SJSA1 (cell line): ENCODE measurements at regions not wholly inside any gene's neighbourhood (a gene's known extent, or its start where the extent isn't known, plus 50 kb on each side); places are given as distances from the start of the nearest gene placed in this dataset.
"Not testable (repeated sequence)": the region's sequence is repeated elsewhere in the genome, so short reads cannot be mapped to it uniquely, and the experiment has no call there.

Experiments used
- DNase-seq, 2 experiments: peaks; one replicate each; pipeline ENCODE4 v3.0.0-alpha.2; 2015 to 2020; ENCODE audit warnings: low spot score in 2 of 2, low read depth in 1 of 2
- H3K27ac ChIP-seq: fragments of 250-450 bp; sonication (Bioruptor Pico); 2 replicates; pipeline ENCODE4 v1.5.1; 2020; ENCODE audit warnings: mild to moderate bottlenecking, moderate library complexity
- H3K27me3 ChIP-seq: fragments of 250-450 bp; sonication (Bioruptor Pico); replicated peaks from 2 replicates; pipeline ENCODE4 v1.5.1; 2020; ENCODE audit warnings: mild to moderate bottlenecking, moderate library complexity
- H3K36me3 ChIP-seq: fragments of 250-450 bp; sonication (Bioruptor Pico); 2 replicates; pipeline ENCODE4 v1.5.1; 2020; ENCODE audit warnings: mild to moderate bottlenecking
- H3K4me1 ChIP-seq: fragments of 250-450 bp; sonication (Bioruptor Pico); replicated peaks from 2 replicates; pipeline ENCODE4 v1.6.1; 2021; ENCODE audit warnings: mild to moderate bottlenecking
- H3K4me3 ChIP-seq: fragments of 250-450 bp; sonication (Bioruptor Pico); 2 replicates; pipeline ENCODE4 v1.5.1; 2020; ENCODE audit warnings: mild to moderate bottlenecking
- H3K9me3 ChIP-seq: fragments of 250-450 bp; sonication (Bioruptor Pico); replicated peaks from 2 replicates; pipeline ENCODE4 v1.5.1; 2020; ENCODE audit warnings: mild to moderate bottlenecking

DNA sequence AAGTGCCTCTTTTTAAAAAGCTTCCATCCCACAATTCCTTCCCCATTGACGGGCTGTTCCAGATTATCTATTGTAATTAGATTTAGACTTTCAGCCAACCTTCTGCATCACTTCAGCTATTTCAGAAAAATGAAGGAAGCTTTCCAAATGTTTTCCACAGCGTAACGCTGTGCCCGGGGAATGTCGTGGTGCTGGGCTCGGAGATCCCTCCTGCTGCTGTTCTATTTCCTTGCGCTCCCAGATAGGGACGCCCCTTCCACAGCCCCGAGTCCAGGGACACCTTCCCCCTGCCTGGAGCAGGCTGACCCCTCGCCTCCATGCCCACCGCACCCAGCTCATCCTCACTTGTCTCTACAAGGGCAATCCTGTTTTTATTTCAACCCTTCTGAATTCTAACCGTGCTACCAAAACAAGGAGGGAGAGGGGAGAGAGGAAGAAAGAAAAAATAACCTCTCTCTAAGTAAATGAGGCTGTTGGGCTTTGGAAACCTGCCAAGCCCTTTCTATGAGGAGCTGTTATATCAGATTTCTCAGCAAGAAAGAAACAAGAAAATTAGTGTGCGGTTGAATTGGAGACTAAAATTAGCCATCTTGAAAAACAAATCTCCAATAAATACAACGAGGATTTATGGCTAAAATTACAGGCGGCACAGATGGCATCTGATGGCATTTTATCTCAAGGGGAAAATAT lies 366.9 kb downstream of the BRD1 start:
- Histone ChIP-seq H3K9me3 (peaks cover 13% of the 10 kb centered on the region; the same call in 1 of the 2 replicates), H3K27ac (no peak overlapping the region), H3K36me3 (no peaks in the 10 kb centered on the region), H3K4me3 (no peak overlapping the region), H3K4me1 (no peaks in the 10 kb centered on the region), H3K27me3 (no peaks in the 10 kb centered on the region)
- DNase-seq, result no peak

DNA sequence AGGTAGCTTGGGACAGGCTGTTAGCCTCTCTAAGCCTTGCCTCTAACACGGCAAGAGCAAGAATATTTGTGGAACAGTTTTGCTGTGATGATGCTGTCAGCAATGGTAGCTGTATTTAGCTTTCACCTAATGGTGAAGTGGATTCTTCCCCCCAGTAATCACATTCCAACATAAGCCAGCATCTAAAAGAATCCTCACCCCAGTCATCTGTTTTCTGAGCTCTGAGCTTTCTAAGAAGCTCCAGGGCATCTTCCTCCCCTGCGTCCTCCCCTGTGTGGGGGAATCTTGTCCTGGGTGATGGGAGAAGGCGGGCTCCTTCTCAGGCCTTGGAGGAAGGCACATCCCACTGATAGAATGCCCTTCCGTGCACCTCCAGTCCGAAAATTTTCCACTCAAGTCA lies 367.6 kb downstream of the BRD1 start:
- no peak overlapping the region for H3K27ac ChIP-seq
- H3K36me3 ChIP-seq, result no peaks in the 10 kb centered on the region
- no peaks in the 10 kb centered on the region for H3K4me1 ChIP-seq
- H3K9me3 ChIP-seq, result peaks cover 13% of the 10 kb centered on the region; the same call in 1 of the 2 replicates
- no peak for DNase-seq
- no peaks in the 10 kb centered on the region for H3K27me3 ChIP-seq
- H3K4me3 ChIP-seq, result no peak overlapping the region

DNA sequence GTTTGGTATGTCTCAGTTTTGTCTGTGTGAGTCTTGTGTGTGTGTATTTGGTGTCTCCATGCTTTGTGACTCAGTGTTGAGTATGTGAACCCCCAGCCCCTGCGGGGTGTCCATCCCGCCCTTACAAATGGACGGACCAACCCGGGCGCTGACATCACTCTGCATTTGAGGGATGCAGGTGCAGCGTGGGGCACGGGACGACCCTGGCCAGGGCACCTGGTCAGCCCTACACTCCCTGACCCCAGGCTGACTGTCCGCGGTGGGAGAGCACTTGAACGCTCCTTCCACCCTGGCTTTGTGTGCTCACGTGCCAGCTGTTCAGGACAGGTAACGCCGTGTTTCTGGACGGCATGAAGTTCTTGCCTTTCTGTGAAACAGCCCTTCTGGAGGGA lies 369.0 kb downstream of the BRD1 start:
- Histone ChIP-seq H3K27me3 (no peaks in the 10 kb centered on the region), H3K9me3 (peaks cover 15% of the 10 kb centered on the region), H3K27ac (no peak overlapping the region), H3K36me3 (no peaks in the 10 kb centered on the region), H3K4me1 (no peaks in the 10 kb centered on the region), H3K4me3 (no peak overlapping the region)
- no peak for DNase-seq

DNA sequence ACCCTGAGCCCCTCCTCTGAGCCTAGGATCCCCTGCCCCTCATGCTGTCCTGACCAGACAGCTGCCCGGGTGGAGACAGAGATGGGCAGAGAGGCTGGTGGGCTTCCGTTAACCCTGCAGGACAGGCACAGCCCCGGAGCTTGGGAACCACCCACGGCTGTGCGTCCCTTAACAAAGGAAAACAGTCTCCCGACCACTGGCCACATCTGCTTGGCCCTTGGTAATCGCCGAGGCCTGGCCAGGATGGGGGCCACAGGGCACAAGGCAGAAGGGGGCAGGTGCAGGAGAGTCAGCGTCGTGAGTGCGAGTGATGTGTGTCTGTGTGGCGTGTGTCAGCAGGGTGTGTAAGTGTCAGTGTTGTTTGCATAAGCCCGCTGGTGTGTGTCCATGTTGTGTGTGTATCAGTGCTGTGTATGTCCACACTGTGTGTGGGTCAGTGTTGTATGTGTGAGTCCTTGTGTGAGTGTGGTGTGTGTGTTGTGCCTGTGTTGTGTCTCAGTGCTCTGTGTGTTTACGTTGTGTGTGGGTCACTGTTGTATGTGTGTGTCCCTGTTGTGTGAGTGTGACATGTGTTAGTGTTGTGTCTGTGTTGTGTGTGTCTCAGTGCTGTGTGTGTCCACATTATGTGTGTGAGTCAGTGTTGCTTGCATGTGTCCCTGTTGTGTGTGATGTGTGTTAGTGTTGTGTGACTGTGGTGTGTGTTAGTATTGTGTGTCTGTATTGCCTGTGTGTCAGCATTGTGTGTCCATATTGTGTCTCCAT lies 369.5 kb downstream of the BRD1 start:
- DNase-seq, result no peak
- peaks cover 15% of the 10 kb centered on the region for H3K9me3 ChIP-seq
- no peaks in the 10 kb centered on the region for H3K27me3 ChIP-seq
- H3K4me3 ChIP-seq, result no peak overlapping the region
- no peaks in the 10 kb centered on the region for H3K36me3 ChIP-seq
- no peak overlapping the region for H3K27ac ChIP-seq
- no peaks in the 10 kb centered on the region for H3K4me1 ChIP-seq

DNA sequence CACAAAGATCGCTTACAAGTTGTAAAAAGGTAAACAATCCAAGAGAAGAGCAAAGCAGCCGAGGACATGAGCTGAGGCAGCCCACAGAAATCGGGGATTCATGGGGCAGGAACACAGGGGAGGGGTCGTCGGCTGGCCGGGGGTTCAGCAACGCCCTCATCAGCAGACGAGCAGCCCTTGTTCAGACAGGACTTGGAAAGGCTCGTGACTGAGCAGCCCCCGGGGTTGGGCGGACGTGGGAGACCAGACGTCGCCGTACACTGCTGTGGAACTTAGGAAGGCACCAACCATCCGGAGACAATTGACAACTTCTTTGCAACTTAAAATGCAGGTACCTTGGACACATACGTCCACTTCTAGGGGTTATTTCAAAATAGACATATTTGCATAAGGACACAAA lies 370.5 kb downstream of the BRD1 start:
- Histone ChIP-seq H3K4me1 (no peaks in the 10 kb centered on the region), H3K9me3 (peaks cover 15% of the 10 kb centered on the region), H3K36me3 (no peaks in the 10 kb centered on the region), H3K4me3 (no peak overlapping the region), H3K27me3 (no peaks in the 10 kb centered on the region), H3K27ac (no peak overlapping the region)
- no peak for DNase-seq

DNA sequence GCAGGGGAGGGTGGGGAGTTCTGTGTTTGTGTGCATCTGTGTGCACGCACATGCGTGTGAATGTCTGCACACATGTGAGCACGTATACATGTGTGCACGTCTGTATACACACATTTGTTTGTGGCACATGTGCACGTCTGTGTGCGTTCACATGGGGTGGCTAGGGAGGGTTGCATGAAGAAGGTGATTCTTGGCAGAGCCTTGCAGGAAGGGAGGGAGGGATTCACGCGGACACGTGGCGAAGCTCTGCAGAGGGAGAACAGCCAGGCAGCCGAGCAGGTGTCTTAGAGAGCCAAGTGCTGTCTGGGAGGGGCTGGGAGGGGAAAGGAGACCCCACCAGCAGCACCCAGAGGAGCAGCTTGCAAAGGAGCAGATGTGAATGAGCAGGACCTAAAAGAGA lies 372.1 kb downstream of the BRD1 start:
- DNase-seq, result no peak
- H3K4me1 ChIP-seq, result no peaks in the 10 kb centered on the region
- no peaks in the 10 kb centered on the region for H3K27me3 ChIP-seq
- no peak overlapping the region for H3K27ac ChIP-seq
- no peaks in the 10 kb centered on the region for H3K36me3 ChIP-seq
- no peak overlapping the region for H3K4me3 ChIP-seq
- peaks cover 12% of the 10 kb centered on the region for H3K9me3 ChIP-seq

DNA sequence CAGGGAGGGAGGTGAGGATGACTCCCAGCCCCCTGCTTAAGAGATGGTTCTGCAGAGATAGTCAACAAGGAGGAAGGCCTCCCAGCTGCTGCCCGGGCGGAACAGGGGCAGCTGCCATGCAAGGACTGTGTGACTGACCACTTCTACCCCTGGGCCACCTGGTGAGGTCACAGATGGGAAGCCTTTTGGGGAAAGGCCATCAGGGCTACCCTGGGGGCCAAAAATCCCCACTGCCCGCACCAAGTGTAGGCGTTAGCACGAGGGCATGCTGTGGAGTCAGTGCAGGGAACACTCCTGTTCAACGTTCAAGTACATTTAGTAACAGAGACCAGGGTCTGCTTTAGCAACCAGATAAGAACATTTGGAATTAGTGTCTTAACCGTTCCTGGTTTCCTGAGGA lies 372.9 kb downstream of the BRD1 start:
- Histone ChIP-seq H3K4me3 (no peak overlapping the region), H3K27me3 (no peaks in the 10 kb centered on the region), H3K27ac (no peak overlapping the region), H3K4me1 (no peaks in the 10 kb centered on the region), H3K9me3 (peaks cover 12% of the 10 kb centered on the region), H3K36me3 (no peaks in the 10 kb centered on the region)
- no peak for DNase-seq

DNA sequence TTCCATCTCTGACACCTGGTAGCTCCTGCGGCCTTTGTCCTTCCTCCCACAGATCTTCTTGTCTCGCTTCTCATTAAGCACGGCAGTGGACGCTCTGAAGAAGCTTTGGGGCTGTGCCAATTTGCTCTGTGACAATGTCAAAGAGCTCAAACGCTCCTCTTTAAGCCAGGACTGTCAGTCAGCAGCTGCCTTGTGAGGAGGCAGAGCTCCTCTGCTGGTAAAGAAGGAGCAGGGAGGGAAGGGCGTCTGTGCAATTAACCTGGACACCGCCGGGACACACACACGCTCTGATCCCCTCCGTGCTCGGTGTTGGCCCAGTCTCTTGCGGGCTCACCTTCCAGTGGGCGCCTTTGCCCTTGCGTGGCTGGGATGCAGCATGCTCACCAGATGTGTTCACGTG lies 373.9 kb downstream of the BRD1 start:
- H3K9me3 ChIP-seq, result peaks cover 17% of the 10 kb centered on the region
- DNase-seq, result no peak

DNA sequence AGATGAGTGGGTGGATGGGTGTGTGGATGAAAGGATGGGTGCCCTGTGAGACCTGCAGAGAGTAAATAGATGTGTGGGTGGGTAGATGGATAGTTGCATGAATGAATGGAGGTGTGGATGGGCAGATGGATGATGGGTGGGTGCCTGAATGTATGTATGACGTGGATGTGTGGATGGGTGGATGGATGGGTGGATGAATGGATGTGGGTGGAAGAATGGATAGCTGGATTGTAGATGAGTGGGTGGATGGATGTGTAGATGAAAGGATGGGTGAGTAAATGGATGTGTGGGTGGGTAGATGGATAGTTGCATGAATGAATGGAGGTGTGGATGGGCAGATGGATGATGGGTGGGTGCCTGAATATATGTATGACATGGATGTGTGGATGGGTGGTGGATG lies 374.7 kb downstream of the BRD1 start:
- DNase-seq, H3K36me3 ChIP-seq, H3K4me3 ChIP-seq, H3K4me1 ChIP-seq, H3K27ac ChIP-seq, H3K27me3 ChIP-seq: not testable (repeated sequence)
- peaks cover 18% of the 10 kb centered on the region for H3K9me3 ChIP-seq

More for the DNA sequence above, 373.9 kb downstream of the BRD1 start:
- no peaks in the 10 kb centered on the region for H3K27me3 ChIP-seq
- no peak overlapping the region for H3K27ac ChIP-seq
- H3K36me3 ChIP-seq, result no peaks in the 10 kb centered on the region
- H3K4me3 ChIP-seq, result no peak overlapping the region
- no peaks in the 10 kb centered on the region for H3K4me1 ChIP-seq

DNA sequence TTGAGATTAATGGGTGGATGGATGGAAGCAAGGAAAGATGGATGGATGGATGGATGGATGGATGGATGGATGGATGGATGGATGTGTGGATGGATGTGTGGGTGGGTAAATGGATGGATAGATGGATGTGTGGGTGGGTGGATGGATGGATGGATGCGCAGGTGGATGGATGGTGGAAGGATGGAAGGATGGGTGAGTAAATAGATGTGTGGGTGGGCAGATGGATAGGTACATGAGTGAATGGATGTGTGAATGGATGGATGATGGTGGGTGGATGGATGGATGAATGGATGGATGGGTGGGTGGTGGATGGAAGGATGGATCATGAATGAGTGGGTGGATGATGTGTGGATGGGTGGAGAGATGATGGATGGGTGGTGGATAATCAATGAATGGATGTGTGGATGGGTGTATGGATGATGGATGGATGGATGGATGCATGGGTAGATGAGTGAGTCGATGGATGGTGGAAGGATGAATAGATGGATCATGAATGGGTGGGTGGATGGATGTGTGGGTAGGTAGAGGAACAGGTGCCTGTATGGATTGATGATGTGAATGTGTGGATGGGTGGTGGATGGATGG lies 375.2 kb downstream of the BRD1 start:
- Histone ChIP-seq H3K4me1 (no peaks in the 10 kb centered on the region), H3K36me3 (no peaks in the 10 kb centered on the region), H3K27me3 (no peaks in the 10 kb centered on the region), H3K27ac (no peak overlapping the region), H3K9me3 (peaks cover 13% of the 10 kb centered on the region; the same call in 1 of the 2 replicates), H3K4me3 (no peak overlapping the region)
- DNase-seq, result no peak

DNA sequence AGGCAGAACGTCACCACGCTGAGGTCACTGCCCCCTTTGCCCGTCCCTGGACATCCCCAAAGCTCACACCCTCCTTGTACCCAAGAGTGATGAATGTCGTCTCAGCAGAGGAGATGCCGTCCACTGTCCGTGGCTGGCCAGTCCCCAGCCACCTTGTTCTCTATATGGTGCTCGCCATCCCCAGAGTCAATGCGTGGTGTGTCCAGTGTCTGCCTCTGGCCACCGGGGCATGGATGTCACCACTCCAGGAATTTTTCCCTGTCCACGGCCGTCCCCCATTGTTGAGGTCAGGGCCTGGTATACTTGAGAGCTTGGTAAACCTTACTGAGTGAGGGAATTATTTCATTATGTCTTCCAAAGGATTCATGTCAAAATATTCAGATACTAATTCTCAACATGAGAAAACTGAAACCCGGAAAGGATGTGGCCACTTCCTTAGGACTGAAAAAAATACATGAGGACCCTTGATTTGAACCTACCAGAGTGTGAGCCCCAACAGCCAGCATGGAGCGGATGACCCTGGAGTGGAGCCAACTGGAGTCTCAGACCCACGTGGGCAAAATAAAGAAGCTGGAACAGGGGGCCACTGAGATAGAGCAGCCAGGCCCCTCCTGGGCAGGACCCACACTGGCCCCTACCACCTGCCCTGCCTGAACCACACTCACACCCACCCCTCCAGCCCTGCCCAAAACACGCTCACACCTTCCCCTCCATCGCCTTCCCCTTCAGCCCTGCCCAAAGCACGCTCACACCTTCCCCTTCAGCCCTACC lies 376.4 kb downstream of the BRD1 start:
- no peaks in the 10 kb centered on the region for H3K36me3 ChIP-seq
- H3K4me1 ChIP-seq, result no peaks in the 10 kb centered on the region
- peaks cover 13% of the 10 kb centered on the region; the same call in 1 of the 2 replicates for H3K9me3 ChIP-seq
- DNase-seq, result no peak
- no peaks in the 10 kb centered on the region for H3K27me3 ChIP-seq
- H3K27ac ChIP-seq, result no peak overlapping the region
- no peak overlapping the region for H3K4me3 ChIP-seq

DNA sequence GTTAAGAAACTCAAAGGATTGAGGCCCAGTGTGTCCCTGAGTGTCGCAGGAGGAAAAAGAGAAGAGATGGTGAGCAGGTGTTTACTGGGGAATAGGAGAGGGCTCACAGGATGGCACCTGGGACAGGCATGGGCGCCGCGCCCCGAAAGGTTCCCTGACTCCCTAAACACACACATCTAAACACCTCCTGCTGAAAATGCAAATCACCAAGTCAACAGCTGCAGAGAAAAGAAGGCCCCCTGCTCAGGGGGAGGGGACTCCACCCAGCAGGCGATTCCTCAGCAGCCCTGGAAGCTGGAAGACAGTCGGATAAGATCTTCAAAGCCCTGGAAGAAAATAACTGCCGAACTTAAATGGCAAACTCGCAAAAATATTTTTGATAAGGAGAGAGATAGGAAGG lies 377.2 kb downstream of the BRD1 start:
- Histone ChIP-seq H3K36me3 (no peaks in the 10 kb centered on the region), H3K27me3 (no peaks in the 10 kb centered on the region), H3K27ac (no peak overlapping the region), H3K4me3 (no peak overlapping the region), H3K4me1 (no peaks in the 10 kb centered on the region), H3K9me3 (peaks cover 13% of the 10 kb centered on the region)
- no peak for DNase-seq

DNA sequence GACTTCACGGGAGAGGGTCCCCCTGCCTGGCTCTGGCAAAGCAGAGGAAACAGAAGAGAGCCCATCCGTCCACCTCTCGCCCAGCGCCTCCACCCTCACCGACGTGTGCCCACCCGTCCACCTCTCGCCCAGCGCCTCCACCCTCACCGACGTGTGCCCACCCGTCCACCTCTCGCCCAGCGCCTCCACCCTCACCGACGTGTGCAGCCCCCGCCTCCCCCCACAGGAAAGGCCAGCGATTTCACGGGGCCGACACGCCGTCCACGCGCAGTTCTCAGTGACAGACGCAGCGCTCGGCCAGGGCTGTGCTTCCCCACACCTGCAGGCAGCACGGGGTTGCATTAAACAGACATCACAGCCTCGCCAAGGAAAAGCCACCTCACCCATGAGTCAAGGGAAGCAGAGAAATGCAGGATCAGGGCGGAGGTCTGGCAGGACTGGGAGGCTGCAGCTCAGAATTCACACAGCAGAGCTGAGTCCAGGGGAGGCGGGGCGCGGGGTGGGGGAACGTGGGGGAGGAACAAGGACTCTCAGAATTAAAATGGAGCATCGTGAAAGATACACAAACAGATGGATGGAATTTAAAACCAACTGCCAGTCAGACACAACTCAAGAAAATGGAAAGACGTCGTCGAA lies 377.7 kb downstream of the BRD1 start:
- H3K4me3 ChIP-seq, result no peak overlapping the region
- H3K27me3 ChIP-seq, result no peaks in the 10 kb centered on the region
- H3K27ac ChIP-seq, result no peak overlapping the region
- no peaks in the 10 kb centered on the region for H3K4me1 ChIP-seq
- DNase-seq, result no peak
- H3K36me3 ChIP-seq, result no peaks in the 10 kb centered on the region
- peaks cover 13% of the 10 kb centered on the region for H3K9me3 ChIP-seq
